Vagina (tissue), 2 donors: ENCODE measurements at regions not wholly inside any gene's neighbourhood (a gene's known extent, or its start where the extent isn't known, plus 50 kb on each side); places are given as distances from the start of the nearest gene placed in this dataset.

ENCODE experiments used
- POLR2A ChIP-seq, 2 donors: fragments of 450-650 bp; IDR thresholded peaks; one replicate each; pipeline ENCODE4 v1.6.1; 2017; ENCODE audit warnings: antibody characterized with exemption in 2 of 2, mild to moderate bottlenecking in 2 of 2, moderate library complexity in 2 of 2
- TF ChIP-seq, protein P1 (sequence below), 3 experiments: fragments of 450-650 bp in 2 of 3; fragments of 200-600 bp in 1 of 3; sonication (generic) in 1 of 3; IDR thresholded peaks; one replicate each; pipeline ENCODE4 v1.5.1; 2017 to 2019; ENCODE audit warnings: antibody characterized with exemption in 3 of 3, mild to moderate bottlenecking in 2 of 3, moderate library complexity in 2 of 3

DNA sequence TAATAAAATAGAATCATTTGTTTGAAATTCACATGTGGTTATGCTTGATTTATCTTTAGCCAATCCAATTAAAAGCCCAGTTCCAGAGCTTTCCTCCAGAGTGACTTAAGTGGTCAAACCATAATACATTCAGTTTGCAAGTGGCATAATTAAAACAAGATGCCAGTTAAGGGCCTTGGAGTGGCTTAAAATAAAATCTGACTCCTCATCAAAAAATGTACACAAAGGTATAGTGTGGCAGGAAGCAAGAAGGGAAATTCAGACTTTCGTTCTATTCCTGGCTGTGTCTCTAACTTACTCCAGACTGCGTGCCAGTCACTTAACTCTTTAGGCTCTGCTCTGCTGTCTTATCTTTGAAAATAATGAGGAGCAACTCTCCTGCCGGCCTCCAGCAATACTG is 215.9 kb upstream of the PRNP start:
- no peak for TF ChIP-seq POLR2A (IDR thresholded peaks at IDR 0.05)
- TF ChIP-seq, protein P1, sequence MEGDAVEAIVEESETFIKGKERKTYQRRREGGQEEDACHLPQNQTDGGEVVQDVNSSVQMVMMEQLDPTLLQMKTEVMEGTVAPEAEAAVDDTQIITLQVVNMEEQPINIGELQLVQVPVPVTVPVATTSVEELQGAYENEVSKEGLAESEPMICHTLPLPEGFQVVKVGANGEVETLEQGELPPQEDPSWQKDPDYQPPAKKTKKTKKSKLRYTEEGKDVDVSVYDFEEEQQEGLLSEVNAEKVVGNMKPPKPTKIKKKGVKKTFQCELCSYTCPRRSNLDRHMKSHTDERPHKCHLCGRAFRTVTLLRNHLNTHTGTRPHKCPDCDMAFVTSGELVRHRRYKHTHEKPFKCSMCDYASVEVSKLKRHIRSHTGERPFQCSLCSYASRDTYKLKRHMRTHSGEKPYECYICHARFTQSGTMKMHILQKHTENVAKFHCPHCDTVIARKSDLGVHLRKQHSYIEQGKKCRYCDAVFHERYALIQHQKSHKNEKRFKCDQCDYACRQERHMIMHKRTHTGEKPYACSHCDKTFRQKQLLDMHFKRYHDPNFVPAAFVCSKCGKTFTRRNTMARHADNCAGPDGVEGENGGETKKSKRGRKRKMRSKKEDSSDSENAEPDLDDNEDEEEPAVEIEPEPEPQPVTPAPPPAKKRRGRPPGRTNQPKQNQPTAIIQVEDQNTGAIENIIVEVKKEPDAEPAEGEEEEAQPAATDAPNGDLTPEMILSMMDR (IDR thresholded peaks at IDR 0.05), result no peak
